GM12892 (cell line): ENCODE measurements at regions not wholly inside any gene's neighbourhood (a gene's known extent, or its start where the extent isn't known, plus 50 kb on each side); places are given as distances from the start of the nearest gene placed in this dataset.

Experiments used
- DNase-seq: peaks from one replicate; pipeline ENCODE4 v3.0.0; 2011; ENCODE audit not compliant: insufficient read length
- FAIRE-seq: peaks from 2 replicates; lab custom pipeline; 2011; peaks lifted over from hg19 to GRCh38; lab: Jason Lieb, UNC
- POLR2A ChIP-seq: IDR thresholded peaks from 2 replicates; pipeline ENCODE4 v1.6.1; 2011; ENCODE audit warnings: low read depth, low read length, control low read depth
- POLR2AphosphoS5 ChIP-seq: IDR thresholded peaks from 2 replicates; pipeline ENCODE4 v1.6.1; 2011; ENCODE audit warnings: low read depth, low read length, control low read depth
- TAF1 ChIP-seq: IDR thresholded peaks from 2 replicates; pipeline ENCODE4 v1.6.1; 2011; ENCODE audit warnings: low read depth, mild to moderate bottlenecking, control low read depth, low read length, borderline replicate concordance

DNA sequence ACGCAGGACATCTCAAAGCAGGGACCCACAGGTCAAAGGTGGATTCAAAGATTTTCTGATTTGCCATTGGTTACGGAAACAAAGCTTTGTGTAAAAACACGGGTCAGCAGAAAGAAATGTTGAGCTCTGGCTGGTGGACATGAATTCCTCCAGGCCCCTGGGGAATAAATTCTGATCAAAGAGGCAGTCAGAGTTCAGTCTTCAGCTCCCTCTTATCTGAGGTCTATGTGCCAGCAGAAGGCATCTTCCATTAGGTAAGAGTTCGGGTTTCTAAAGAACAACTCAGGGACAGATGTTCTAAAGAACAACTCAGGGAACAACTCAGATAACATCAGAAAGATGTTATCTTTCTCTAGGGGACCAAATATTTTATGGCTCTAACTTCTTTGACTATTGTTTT, 64.9 kb upstream of the PALS2 start:
- TF ChIP-seq POLR2A = no peak
- TF ChIP-seq TAF1 = no peak
- no peak for TF ChIP-seq POLR2AphosphoS5
- FAIRE-seq = no peak
- DNase-seq = no peak

DNA sequence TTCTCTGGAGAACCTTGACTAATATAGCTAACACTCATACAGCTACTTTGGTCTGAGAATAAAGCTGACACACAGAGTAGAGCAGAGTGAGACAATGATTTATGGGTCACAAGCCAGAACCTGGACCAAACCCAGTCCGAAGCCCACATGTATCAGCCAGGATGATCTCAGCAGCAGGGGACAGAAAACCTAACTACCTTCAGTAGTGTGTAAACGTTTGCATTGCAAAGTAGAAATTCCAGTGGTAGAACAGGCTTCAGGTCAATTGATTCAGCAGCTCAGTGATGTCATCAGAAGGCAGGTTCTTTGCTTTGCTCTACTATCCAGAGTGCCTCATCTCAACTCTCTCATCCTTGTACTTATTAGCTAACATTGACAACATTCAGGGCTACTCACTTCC, 62.5 kb upstream of the PALS2 start:
- no peak for TF ChIP-seq POLR2A
- no peak for TF ChIP-seq TAF1
- TF ChIP-seq POLR2AphosphoS5 = no peak
- DNase-seq (no peak), FAIRE-seq (peak; percentile 42)

DNA sequence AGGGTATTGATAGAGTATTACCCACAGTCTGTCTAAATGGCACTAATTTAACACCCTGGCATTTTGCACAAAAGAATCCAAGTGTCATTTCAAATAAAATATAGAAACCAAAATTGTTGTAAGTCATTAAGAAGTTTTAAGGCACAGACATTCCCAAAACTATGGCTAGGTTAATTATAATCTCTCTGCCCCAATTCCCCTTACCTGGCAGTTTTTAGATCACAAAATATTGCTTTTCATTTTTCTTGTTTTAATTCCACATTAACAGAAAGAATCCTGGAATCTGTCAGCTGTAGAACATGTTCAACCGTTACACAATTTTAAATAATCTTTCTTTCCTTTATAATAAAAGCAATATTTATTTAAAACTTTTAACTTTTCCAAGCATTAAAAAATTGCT, 56.1 kb upstream of the PALS2 start:
- no peak for DNase-seq

DNA sequence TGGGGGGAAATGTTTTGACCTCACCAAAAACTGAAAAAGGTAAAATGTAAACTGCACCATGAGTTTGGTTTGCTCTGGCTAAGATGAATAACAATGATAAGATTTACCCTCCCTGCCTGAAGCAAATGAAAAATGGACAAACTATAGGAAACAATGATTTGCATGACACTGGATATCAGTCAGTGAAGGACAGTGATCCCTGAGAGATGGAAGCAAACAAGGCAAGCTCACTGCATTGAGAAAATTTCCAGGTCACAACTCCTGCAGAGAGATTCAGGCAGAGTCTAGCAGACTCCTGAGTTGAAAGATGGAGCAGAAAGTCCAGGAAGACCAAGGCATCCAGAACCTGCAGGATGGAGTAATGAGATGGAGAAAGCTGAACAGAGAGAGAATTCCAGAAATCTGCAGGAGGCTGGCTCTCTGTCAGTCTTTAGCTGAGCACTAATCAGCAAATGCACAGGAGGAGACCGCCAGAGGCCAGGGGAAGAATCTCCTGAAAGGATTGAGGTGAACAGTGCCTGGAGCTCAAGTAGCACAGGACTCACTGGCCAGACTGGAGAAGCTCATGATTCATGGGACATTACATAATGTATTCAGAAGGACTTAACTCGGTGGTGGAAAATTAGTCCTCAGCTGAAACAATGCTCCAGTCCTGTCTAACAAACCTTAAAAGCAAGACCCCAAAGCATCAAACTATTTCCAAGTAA, 51.2 kb upstream of the PALS2 start:
- DNase-seq = no peak
- no peak for FAIRE-seq

More for the DNA sequence above, 56.1 kb upstream of the PALS2 start:
- FAIRE-seq = no peak
- TF ChIP-seq TAF1 = no peak
- no peak for TF ChIP-seq POLR2AphosphoS5
- no peak for TF ChIP-seq POLR2A

More for the DNA sequence above, 51.2 kb upstream of the PALS2 start:
- TF ChIP-seq TAF1 = no peak
- no peak for TF ChIP-seq POLR2A
- TF ChIP-seq POLR2AphosphoS5 = no peak
